HK-2 (cell line): ENCODE measurements at regions not wholly inside any gene's neighbourhood (a gene's known extent, or its start where the extent isn't known, plus 50 kb on each side); places are given as distances from the start of the nearest gene placed in this dataset.
"Not testable (repeated sequence)": the region's sequence is repeated elsewhere in the genome, so short reads cannot be mapped to it uniquely, and the experiment has no call there.

ENCODE experiments used
- DNase-seq: peaks from one replicate; pipeline ENCODE4 v3.0.0-alpha.2; 2018; ENCODE audit not compliant: unreplicated experiment

DNA sequence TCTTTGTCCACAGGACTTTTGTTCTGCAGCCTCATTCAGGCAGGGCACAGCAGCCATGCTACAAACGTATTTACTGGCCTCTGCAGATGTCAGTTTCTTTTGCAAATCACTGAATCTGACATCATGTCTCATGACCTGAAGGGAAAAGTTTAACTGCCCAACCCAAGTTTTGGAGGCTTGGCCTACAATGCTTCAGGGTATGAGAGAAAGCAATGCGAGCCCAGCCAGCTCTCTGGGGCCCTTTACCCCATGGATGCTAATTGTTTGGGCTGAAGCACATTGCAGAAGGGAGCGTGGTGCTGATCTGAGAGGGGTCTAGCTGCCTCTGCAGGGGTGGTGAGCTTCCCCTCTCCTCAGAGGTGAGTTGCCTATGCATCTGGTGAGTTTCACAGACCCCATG is 179.9 kb upstream of the CXCL12 start:
- DNase-seq: no peak

DNA sequence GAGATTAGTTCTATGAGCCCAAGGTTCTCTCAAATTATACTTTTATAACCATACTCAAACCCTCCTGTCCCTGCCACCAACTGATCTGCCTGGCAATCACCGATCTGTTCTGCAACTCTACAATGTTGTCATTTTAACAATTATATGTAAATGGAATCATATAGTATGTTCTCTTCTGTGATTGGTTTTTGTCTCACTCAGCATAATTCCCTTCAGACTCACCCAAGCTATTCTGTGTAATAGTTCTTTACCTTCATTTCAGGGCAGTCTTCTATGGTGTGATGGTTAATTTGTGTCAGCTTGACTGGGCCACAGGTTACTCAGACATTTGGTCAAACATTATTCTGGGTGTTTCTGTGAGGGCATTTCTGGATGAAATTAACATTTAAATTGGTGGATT is 181.9 kb upstream of the CXCL12 start:
- no peak for DNase-seq

DNA sequence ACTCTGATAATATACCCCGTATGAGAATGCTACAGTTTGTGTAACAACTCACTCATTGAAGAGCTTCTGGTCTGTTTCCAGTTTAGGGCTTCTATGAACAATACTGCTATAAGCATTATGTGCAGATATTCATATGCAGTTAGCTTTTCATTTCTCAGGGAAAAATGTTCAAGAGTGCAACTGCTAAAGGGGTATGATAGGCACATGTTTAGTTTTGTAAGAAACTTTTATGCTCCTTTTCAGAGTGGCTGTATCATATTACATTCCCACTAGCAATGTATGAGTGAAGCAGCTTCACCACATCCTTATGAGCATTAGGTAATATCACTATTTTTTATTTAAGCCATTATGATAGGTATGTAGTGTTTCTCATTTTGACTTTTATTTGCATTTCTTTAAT is 182.6 kb upstream of the CXCL12 start:
- no peak for DNase-seq

DNA sequence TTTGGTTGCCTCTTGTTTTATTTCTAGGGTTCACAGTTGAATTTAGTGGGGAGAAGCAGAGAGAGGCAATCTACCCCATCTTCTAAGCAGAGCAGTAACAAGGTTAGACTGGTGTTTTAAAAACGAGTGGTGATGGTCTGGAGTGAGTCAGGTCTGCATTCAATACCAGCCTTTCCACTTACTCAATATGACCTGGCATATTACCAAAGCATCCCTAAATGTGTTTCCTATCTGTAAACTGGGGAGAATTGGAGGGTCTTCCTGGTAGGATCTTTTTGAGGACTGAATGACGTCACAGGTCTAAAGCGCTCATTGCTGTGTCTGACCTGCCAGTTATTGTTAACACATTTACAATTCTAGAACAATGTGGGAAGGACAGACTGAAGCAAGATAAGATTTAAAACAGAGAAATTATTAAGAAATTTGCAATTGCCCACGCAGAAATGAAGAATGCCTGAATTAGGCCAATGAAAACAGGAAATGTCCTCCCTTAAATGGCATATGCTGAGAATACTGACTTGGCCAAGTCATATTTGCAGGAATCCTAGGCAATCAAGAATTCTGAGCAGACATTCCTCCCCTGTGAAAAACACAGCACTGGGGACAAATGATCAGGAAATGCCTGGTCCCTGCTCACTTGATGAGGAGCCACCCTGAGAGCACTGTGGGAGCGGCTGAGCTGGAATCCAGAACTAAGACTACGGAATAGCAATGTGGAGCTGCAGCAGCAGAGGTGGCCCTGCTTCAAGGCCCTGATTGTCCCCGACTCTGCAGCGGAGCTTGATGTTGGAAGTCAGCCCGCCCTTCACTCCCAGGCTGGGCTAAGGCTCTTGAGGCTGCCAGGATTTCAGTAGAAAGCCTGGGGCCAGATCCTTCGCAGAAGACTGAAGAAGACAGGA is 184.5 kb upstream of the CXCL12 start:
- DNase-seq: no peak

DNA sequence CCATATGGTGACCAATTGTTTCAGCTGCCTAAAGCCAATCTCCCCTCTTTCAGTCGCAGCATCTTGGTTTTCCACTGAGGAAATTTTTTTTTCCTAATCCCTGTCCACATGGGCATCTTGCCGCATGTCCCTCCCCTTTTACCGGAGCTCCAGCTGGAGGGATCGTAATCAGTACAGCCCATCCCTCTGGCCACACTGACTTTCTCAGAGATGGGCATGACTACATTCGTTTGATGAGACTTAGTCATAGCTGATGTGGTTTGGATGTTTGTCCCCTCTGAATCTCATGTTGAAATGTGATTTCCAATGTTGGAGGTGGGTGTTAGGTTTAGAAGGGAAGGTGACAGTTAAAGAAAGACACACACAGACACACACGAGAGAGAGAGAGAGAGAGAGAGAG is 186.8 kb upstream of the CXCL12 start:
- DNase-seq: no peak

DNA sequence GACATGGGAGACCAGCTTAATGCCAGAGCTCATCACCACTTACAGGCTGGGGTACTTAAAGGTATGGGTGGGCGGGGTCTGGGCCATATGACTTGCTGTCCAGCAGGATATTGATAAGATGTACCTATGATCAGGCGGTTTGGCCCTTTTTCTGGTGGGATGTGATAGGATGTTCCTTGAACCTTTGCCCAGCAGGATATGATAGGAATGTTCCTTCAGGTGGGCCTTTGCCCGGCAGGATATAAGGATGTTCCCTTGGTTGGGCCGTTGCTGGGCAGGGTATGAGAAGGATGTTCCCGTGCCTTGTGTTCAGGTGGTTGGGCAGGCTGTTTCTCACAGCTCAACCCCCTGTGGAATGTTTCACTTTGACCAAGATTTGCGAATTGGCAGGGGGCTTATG is 187.2 kb upstream of the CXCL12 start:
- DNase-seq: no peak

DNA sequence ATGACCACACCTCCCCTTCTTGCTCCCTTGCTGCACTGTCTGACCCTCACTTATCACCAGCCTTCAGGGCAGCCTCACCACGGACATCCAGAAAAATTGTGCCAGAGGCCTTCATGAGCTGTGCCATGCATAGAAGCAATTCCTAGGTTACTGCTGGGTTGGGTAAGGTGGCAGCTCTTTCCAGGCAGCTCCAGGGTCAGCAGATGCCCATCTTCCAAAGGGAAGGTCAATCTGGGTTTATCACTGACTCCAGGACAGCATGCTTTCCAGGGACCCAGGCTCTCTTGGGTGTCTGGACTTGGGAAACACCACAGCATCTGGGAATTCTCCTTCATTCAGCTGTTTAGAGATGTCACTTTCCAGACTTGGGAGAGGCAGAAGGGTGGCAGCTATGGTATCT is 188.9 kb upstream of the CXCL12 start:
- DNase-seq: no peak

DNA sequence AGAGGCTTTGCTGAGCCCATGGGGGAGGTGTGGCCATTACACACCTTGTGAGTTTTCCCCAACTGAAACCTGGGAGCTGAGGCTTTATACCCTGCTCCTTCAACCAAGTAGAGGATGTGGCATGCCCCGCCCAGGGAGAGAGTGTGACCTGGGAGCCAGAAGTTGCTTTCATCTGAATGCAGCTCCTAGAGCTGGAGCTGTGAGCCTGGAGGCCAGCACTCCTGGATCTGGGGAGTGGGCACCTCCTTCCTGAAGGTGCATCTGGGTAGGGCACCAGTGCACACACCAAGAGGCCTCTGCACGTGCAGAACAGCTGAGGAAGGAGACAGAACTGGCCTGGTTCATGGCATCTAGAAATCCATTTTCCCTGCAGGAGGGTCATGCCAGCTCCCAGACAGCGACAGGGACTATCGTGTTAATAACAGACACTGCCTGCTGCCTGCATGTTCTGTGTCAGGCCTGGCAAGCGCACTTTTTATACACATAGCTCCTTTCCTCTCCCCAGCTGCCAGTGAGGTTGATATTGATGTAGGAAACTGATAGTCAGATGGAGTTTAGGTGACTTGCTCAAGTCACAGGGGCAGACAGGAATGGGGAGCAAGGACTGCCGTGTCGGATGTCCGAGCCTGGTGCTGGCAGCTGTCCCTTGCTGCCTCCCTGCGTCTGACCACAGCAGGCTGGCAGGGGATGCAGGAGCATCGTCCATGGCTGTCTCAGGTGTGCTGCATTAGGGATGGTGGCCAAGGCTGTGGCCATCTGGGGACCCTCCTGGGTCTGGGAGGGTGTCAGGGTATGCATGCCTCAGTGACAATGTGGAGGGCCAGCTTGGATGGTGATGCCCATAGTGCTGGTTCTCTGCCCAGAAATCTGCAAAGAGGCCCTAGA is 189.9 kb upstream of the CXCL12 start:
- DNase-seq: no peak

DNA sequence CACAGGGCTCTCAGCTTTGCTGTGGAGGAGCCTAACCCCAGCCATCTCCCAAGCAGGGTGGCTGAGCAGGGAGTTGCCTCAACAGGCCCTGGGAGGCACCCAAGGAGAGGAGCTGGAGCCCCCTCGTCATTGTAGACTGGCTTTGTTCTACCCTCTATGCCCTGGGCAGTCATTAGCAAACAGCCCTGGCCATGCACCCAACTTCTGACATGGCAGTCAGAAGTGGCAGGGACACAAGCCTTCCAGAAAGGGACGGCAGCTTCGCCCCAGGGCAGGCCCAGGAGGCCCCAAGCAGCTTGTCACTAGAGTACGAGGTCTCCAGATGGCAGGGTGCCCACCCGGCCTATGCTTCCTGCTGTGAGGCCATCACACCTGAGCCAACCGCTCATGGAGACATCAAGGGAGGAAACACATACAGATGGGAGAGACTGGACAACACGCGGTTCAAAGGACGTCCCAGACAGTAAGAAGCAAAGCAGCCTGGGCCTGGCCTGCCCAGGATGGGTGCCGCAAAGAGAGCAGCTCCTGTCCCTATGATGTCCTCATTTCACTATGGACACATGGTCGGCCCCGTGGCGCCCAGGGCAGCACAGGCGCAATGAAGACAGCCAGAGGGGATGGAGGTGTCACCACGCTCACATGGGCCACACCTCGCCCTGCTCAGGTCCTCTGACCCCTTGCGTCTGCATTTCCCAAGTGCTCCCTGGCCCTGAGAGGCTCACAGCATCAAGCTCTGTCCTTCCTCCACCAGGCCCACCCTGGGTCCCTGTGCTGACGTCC is 190.9 kb upstream of the CXCL12 start:
- no peak for DNase-seq

DNA sequence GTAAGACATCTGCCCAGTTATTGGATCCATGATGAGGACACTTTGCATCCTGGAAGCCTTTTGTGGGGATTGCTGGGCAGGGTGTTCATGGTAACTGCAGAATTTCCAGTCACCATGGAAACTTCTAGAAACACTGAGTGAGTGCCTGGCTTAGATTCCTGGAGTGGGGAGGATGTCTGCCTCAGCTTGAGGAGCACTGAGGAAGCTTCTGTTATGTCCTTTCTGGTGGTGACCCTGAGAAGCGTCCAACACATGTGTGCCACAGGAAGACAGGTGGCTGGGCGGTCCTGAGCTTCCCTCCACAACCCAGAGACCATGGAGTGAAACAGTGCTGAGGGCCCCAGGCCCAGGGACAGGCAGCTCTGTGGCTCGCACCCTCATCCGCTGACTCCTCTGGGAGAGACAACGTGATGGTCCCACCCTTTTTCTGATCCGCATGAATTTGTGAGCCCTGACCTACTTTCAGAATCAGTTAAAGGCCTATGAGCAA is 191.8 kb upstream of the CXCL12 start:
- DNase-seq: no peak

DNA sequence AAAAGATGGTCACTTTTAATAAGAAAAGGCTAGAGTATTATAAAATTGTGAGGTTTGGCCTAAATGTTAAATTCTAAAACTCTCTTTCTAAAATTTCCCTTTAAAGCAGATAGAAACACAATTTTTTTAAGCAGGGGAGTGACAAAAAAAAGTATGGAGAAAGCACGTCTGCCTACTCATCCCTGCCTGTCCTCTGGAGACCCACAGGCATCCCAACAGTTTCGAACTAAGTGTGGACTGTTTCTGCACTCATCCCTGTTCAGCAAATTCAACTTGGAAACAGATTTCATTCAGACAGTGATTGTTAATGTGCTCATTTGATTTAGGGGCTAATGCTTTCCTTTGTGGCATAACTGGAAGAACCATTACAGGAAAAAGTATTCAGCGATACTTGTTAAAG is 192.6 kb upstream of the CXCL12 start:
- DNase-seq: no peak

DNA sequence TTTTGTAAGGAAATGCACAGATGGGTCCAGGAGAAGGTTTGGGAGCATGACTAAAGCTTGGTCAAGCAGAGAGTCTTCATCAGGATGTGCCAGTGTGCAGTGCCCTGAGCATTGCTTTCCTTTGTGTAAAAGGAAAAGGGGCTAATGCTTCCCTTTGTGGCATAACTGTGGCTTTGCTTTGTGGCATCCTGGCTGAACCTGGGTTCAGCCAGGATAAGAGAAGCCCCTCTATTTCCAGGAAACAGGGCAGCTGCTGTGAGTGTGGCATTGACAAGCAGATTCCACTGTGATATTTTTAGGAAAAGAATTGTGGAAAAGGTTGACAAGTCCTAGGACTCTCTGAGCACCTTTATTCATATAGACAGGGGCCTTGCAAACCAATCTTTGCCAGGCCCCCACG is 193.4 kb upstream of the CXCL12 start:
- DNase-seq: no peak

DNA sequence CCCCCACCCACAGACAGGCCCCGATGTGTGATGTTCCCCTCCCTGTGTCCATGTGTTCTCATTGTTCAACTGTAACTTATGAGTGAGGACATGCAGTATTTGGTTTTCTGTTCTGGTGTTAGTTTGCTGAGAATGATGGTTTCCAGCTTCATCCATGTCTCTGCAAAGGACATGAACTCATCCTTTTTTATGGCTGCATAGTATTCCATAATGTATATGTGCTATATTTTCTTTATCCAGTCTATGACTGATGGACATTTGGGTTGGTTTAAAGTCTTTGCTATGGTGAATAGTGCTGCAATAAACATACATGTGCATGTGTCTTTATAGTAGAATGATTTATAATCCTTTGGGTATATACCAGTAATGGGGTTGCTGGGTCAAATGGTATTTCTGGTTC is 194.1 kb upstream of the CXCL12 start:
- DNase-seq: not testable (repeated sequence)

DNA sequence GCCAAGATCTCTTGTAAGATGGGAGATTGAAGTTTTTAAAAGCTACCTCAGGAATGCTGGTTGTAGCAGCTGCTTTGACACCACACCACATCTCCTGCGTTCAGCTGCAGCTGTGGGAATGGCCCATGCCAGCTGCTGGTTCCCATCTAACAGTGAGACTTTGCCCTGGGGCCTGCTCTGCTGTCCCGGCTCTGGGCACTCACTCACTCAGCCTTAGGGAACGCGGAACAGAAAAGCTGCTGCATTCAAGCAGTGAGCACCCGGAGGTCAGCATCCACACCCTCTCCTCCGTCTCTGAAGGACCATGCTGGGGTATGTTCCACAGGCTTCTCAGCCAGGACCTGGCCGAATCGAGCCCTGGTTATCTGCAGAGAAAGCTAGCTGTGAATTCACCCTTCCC is 197.1 kb upstream of the CXCL12 start:
- DNase-seq: no peak

DNA sequence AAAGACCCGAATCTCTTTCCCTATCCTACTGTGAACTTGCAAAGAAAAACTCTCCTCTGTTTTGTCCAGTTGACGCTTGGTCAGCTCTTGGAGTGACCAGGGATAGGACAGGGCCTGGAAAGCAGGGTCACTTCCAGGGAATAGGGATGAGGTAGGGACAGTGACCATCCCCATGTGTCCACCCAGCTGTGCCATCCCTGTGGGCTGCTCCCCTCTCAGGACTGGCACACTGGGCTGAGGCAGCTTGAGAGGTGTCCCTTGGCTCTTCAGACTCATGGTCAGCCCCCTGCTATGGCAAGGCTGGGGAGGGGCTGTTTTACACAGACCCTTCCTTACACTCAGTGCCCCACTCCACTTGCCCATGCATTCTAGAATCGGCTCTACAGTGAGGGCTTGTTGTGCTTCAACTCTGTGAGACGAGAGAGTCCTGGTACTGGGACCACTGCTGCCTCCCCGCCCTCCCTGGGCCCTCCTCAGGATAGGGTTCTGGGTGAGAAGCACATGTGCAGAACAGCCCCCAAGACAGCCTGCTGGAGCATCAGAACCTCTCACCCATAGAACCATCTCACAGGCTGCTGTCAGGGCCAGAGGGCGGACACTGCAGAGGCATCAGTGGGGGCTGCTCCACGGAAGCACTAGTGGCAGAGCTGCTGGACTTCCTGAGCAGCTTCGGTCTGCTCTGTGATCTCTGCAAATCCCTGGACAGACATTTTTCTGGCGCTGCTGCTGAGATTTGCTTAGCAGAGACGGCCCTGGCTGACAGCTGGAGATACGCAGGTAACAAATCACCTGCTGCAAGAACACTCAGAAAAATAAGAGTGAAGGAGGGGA is 202.8 kb upstream of the CXCL12 start:
- DNase-seq: no peak

DNA sequence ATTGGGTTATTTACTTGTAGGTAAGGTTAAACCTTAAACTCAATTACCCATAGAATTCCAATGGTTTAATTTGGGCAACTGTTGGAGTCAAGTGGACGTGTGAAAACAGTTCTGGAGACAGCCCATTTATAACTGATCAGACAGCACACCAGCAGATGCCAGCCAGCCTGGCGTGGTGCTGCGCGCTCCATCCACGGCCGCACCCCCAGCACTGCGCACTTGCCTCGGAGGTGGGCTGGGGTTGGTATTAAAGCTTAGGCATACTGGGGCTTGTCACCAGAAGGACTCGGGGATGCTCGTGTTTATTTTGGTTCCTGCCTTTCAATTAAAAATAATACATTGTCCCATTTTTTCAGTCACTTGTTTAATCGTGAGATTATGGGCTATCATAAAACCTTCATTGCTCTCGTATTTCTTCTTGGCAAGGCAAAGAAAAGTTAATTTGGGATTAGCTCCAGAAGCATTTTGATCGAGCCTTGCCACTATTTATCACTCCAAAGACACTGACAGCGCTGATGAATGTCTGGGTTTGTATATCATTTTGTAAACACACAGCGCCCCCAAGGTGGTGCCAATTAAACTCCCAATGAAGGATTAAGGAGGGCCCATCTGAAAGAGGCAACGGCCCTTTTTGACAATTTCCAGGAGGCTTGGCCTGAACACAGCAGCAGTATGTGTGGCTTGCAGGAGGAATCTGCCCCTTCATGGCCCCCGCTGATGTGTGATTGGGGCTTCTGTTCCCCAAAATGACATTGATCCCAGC is 204.5 kb upstream of the CXCL12 start:
- no peak for DNase-seq

DNA sequence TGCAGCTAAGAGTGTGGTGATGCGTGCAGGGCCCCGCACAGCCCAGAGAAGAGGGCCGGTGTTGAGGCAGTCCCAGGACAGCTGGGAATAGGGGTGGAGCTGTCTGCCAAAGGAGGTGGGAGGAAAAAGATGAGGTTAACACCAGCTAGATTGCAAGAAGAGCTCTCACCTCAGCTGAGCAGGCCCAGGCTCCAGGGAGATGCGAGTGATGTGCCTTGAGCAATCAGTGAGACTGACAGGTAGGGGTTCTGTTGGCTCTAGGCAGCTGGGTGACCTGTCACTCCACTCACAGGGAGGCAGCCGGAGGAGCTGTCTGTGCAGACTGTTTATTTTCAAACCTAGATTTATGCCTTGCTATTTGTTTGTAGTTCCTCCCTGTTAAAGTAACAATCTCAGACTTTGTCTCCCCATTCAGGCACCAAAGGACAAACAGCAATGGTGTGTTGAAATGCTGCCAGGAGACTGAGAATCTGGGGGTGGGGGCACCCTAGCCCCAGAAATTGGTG is 205.1 kb upstream of the CXCL12 start:
- DNase-seq: no peak

DNA sequence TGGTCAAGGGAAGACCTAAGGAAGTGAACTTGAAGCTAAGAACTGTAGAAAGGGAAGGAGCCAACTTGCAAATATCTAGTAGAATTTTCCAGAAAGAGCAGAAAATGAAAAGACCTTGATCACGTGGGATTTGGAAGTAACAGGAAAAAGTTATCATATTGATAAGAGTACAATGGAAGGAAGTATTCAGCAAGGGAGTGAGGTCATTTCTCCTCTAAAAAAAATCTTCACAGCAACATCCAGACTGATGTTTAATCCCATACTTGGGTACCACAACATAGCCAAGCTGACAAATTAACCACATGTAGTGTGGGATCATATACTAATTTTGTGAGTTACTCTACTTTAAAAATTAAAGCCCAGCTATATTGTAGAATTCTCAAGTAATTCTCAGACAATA is 207.0 kb upstream of the CXCL12 start:
- DNase-seq: no peak

DNA sequence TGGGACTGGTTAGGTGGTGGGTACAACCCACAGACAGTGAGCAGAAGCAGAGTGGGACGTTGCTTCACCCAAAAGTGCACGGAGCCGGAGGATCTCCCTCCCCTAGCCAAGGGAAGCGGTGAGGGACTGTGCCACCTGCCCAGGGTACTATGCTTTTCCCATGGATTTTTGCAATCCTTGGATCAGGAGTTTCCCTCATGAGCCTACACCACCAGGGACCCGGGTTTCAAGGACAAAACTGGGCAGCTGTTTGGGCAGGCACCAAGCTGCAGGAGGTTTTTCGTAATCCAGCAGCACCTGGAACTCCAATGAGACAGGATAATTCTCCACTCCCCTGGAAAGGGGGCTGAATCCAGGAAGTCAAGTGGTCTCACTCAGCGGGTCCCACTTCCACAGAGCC is 209.1 kb upstream of the CXCL12 start:
- DNase-seq: no peak

DNA sequence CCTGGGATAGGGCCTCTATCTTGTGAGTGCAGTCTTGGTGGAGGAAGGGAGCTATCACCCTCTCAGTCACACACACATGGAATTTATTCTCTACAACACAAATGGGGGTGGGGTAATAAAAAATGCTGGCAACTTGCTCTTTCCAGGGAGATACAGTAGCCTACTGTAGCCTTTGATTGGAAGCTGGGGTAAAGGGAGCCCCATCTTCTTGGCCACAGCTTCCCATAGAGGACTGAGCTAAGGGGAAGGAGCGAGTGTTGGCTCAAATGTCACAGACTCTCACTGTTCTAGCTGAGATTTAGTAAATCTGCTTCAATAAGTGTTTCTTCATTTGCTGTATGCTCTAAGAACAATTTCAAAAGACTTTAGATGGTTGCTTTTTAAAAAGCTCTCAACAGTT is 222.2 kb upstream of the CXCL12 start:
- DNase-seq: no peak
